A673 (cell line): ENCODE measurements at regions not wholly inside any gene's neighbourhood (a gene's known extent, or its start where the extent isn't known, plus 50 kb on each side); places are given as distances from the start of the nearest gene placed in this dataset.

Experiments
- BruUV-seq: library from RNA; stranded (reverse); fragments of 400-500 nt; replicated peaks from 2 replicates; lab custom pipeline; 2021; lab: Mats Ljungman, UMichigan
- CTCF ChIA-PET: fragments of 300-600 bp; sonication (Branson Sonifier 250); formaldehyde crosslinking; loops from one replicate; lab custom pipeline; 2022; ENCODE audit warnings: antibody characterized with exemption; lab: Charles Lee
- POLR2A ChIA-PET: fragments of 300-600 bp; sonication (Branson Sonifier 250); formaldehyde crosslinking; loops from one replicate; lab custom pipeline; 2022; ENCODE audit warnings: antibody characterized with exemption; ENCODE audit not compliant: low non-redundant PET; lab: Charles Lee
- DNase-seq: peaks from one replicate; pipeline ENCODE4 v3.0.0-alpha.2; 2015; ENCODE audit warnings: low spot score
- H3K27ac ChIP-seq: fragments of 200-600 bp; sonication (generic); 2 replicates; pipeline ENCODE4 v1.5.1; 2016; ENCODE audit warnings: mixed run types, low read depth, mild to moderate bottlenecking, mixed read lengths, antibody characterized with exemption, low read length; ENCODE audit not compliant: poor library complexity, severe bottlenecking
- H3K27me3 ChIP-seq: fragments of 200-600 bp; sonication (generic); replicated peaks from 2 replicates; pipeline ENCODE4 v1.6.1; 2017; ENCODE audit warnings: mixed run types, low read depth, mild to moderate bottlenecking, mixed read lengths, antibody characterized with exemption, low read length; ENCODE audit not compliant: insufficient read depth, poor library complexity
- H3K36me3 ChIP-seq: fragments of 200-600 bp; sonication (generic); 2 replicates; pipeline ENCODE4 v1.6.1; 2016; ENCODE audit warnings: mixed run types, mild to moderate bottlenecking, mixed read lengths, antibody characterized with exemption, low read length; ENCODE audit not compliant: insufficient read depth, poor library complexity, severe bottlenecking
- H3K4me1 ChIP-seq: fragments of 200-600 bp; sonication (generic); 2 replicates; pipeline ENCODE4 v1.6.1; 2017; ENCODE audit warnings: mixed run types, mild to moderate bottlenecking, mixed read lengths, antibody characterized with exemption, low read length; ENCODE audit not compliant: insufficient read depth, poor library complexity, severe bottlenecking
- H3K4me3 ChIP-seq: fragments of 200-600 bp; sonication (generic); 2 replicates; pipeline ENCODE4 v1.5.1; 2016; ENCODE audit warnings: low read depth, mixed run types, mild to moderate bottlenecking, mixed read lengths, low read length; ENCODE audit not compliant: poor library complexity, severe bottlenecking
- H3K9me3 ChIP-seq: fragments of 200-600 bp; sonication (generic); 2 replicates; pipeline ENCODE4 v1.6.1; 2016; ENCODE audit warnings: mixed run types, low read depth, mild to moderate bottlenecking, mixed read lengths, antibody characterized with exemption, low read length; ENCODE audit not compliant: poor library complexity, severe bottlenecking
- CTCF ChIP-seq: fragments of 300-800, 200-600 bp; sonication (generic); conservative IDR thresholded peaks from 2 replicates; pipeline ENCODE4 v1.5.1; 2017; ENCODE audit warnings: low read depth, mild to moderate bottlenecking, antibody characterized with exemption, low read length, moderate library complexity, mixed read lengths
- EZH2 ChIP-seq: fragments of 200-600 bp; sonication (generic); IDR thresholded peaks from 2 replicates; pipeline ENCODE4 v1.6.1; 2017; ENCODE audit warnings: borderline replicate concordance, low read depth, mild to moderate bottlenecking, mixed read lengths, antibody characterized with exemption, low read length; ENCODE audit not compliant: poor library complexity, severe bottlenecking
- intact Hi-C: fragments of 100-400 bp; cut with micrococcal nuclease; formaldehyde crosslinking; loops from one replicate; pipeline ENCODE4 v1.10.0; 2022; ENCODE audit not compliant: unreplicated experiment

- peaks cover 37% of the 10 kb centered on the region for H3K27me3 ChIP-seq
- TF ChIP-seq CTCF (no peak), EZH2 (no peak)
- H3K9me3 ChIP-seq = no peaks in the 10 kb centered on the region
- no peaks in the 10 kb centered on the region for H3K4me1 ChIP-seq
- no peak for DNase-seq
- no peak overlapping the region for H3K4me3 ChIP-seq
- BruUV-seq = no TSS peak
- ChIA-PET CTCF (no interaction called here), POLR2A (no interaction called here)
- H3K36me3 ChIP-seq = no peaks in the 10 kb centered on the region
- intact Hi-C loops = no loop called here
- H3K27ac ChIP-seq = no peak overlapping the region
Measured at GRCh38 chr1:95440511-95440910, 206.5 kb downstream of the RWDD3 start.

GRCh38 chr1:95449516-95449915 lies 215.5 kb downstream of the RWDD3 start:
- no TSS peak for BruUV-seq
- Histone ChIP-seq H3K27me3 (peaks cover 8% of the 10 kb centered on the region), H3K27ac (no peak overlapping the region), H3K9me3 (no peaks in the 10 kb centered on the region), H3K4me3 (no peak overlapping the region), H3K36me3 (no peaks in the 10 kb centered on the region), H3K4me1 (no peaks in the 10 kb centered on the region)
- intact Hi-C loops = no loop called here
- CTCF ChIA-PET = no interaction called here
- no peak for DNase-seq
- TF ChIP-seq EZH2 = no peak
- no peak for TF ChIP-seq CTCF
- POLR2A ChIA-PET = no interaction called here

GRCh38 chr1:95451054-95451453 lies 217.0 kb downstream of the RWDD3 start:
- intact Hi-C loops = no loop called here
- no peaks in the 10 kb centered on the region for H3K4me1 ChIP-seq
- POLR2A ChIA-PET = no interaction called here

More at GRCh38 chr1:95451054-95451453, 217.0 kb downstream of the RWDD3 start:
- peaks cover 6% of the 10 kb centered on the region for H3K27me3 ChIP-seq
- TF ChIP-seq EZH2 (no peak), CTCF (peak; percentile 39; the same call in 1 of the 2 replicates)
- no peaks in the 10 kb centered on the region for H3K36me3 ChIP-seq
- BruUV-seq = no TSS peak
- peak; percentile 15 for DNase-seq
- H3K27ac ChIP-seq = no peak overlapping the region
- no peak overlapping the region for H3K4me3 ChIP-seq
- no peaks in the 10 kb centered on the region for H3K9me3 ChIP-seq
- CTCF ChIA-PET = no interaction called here
